Liver (tissue), 8 donors: ENCODE measurements at regions not wholly inside any gene's neighbourhood (a gene's known extent, or its start where the extent isn't known, plus 50 kb on each side); places are given as distances from the start of the nearest gene placed in this dataset.

Experiments used
- DNase-seq: peaks from one replicate; pipeline ENCODE4 v3.0.0-alpha.2; 2017; ENCODE audit warnings: low spot score
- H3K27ac ChIP-seq, 2 donors: one replicate each; pipeline ENCODE4 v1.7.0; 2013; ENCODE audit warnings: inconsistent platforms in 2 of 2, low read length in 2 of 2, control low read depth in 1 of 2, low read depth in 1 of 2, mild to moderate bottlenecking in 1 of 2
- H3K27me3 ChIP-seq, 4 donors: one replicate each; pipeline versions ENCODE4 v1.6.1 to v1.7.0; 2013; ENCODE audit warnings: low read length in 3 of 4, inconsistent platforms in 1 of 4, mild to moderate bottlenecking in 1 of 4, moderate library complexity in 1 of 4; ENCODE audit not compliant: control insufficient read depth in 4 of 4, insufficient read depth in 4 of 4
- H3K36me3 ChIP-seq, 4 donors: one replicate each; pipeline versions ENCODE4 v1.6.1 to v1.7.0; 2013; ENCODE audit warnings: low read length in 3 of 4, mild to moderate bottlenecking in 3 of 4, low read depth in 1 of 4, moderate library complexity in 1 of 4; ENCODE audit not compliant: control insufficient read depth in 4 of 4, insufficient read depth in 3 of 4
- H3K4me1 ChIP-seq, 4 donors: one replicate each; pipeline versions ENCODE4 v1.6.1 to v1.7.0; 2013; ENCODE audit warnings: low read length in 3 of 4, mild to moderate bottlenecking in 3 of 4, moderate library complexity in 1 of 4; ENCODE audit not compliant: control insufficient read depth in 4 of 4, insufficient read depth in 4 of 4
- H3K4me3 ChIP-seq, 3 donors: one replicate each; pipeline versions ENCODE4 v1.6.1 to v1.7.0; 2013; ENCODE audit warnings: low read length in 3 of 3, control low read depth in 1 of 3, low read depth in 1 of 3, mild to moderate bottlenecking in 1 of 3
- H3K9ac ChIP-seq, 2 donors: one replicate each; pipeline ENCODE4 v1.7.0; 2013; ENCODE audit warnings: low read length in 2 of 2, mild to moderate bottlenecking in 2 of 2, moderate library complexity in 2 of 2, control low read depth in 1 of 2, low read depth in 1 of 2
- H3K9me3 ChIP-seq, 4 donors: one replicate each; pipeline versions ENCODE4 v1.6.1 to v1.7.0; 2013; ENCODE audit warnings: low read length in 3 of 4; ENCODE audit not compliant: control insufficient read depth in 4 of 4
- EGR1 ChIP-seq, 2 donors: IDR thresholded peaks; 2 replicates each; pipeline ENCODE4 v1.6.1; 2016 to 2018; ENCODE audit warnings: antibody characterized with exemption in 2 of 2, low read depth in 2 of 2
- FOXA1 ChIP-seq: IDR thresholded peaks from 2 replicates; pipeline ENCODE4 v1.6.1; 2016; ENCODE audit warnings: antibody characterized with exemption
- GABPA ChIP-seq, 2 donors: IDR thresholded peaks in 1 of 2; conservative IDR thresholded peaks in 1 of 2; 2 replicates each; pipeline ENCODE4 v1.6.1; 2016; ENCODE audit warnings: antibody characterized with exemption in 2 of 2, mild to moderate bottlenecking in 1 of 2, moderate library complexity in 1 of 2
- HNF4A ChIP-seq, 2 donors: conservative IDR thresholded peaks; 2 replicates each; pipeline ENCODE4 v1.6.1; 2016; ENCODE audit warnings: antibody characterized with exemption in 2 of 2, mild to moderate bottlenecking in 2 of 2
- HNF4G ChIP-seq: IDR thresholded peaks from 2 replicates; pipeline ENCODE4 v1.6.1; 2016; ENCODE audit warnings: antibody characterized with exemption
- JUND ChIP-seq, 2 donors: IDR thresholded peaks; 2 replicates each; pipeline ENCODE4 v1.6.1; 2016; ENCODE audit warnings: antibody characterized with exemption in 2 of 2
- NR2F2 ChIP-seq: IDR thresholded peaks from 2 replicates; pipeline ENCODE4 v1.6.1; 2016; ENCODE audit warnings: antibody characterized with exemption
- RAD21 ChIP-seq, 2 donors: IDR thresholded peaks; 2 replicates each; pipeline ENCODE4 v1.6.1; 2016; ENCODE audit warnings: antibody characterized with exemption in 2 of 2, mild to moderate bottlenecking in 2 of 2
- RXRA ChIP-seq, 2 donors: IDR thresholded peaks; 2 replicates each; pipeline ENCODE4 v1.6.1; 2017 to 2018; ENCODE audit warnings: antibody characterized with exemption in 2 of 2, mild to moderate bottlenecking in 1 of 2
- TAF1 ChIP-seq: conservative IDR thresholded peaks from 2 replicates; pipeline ENCODE4 v1.6.1; 2016; ENCODE audit warnings: antibody characterized with exemption, mild to moderate bottlenecking
- YY1 ChIP-seq: IDR thresholded peaks from 2 replicates; pipeline ENCODE4 v1.6.1; 2016; ENCODE audit warnings: antibody characterized with exemption, mild to moderate bottlenecking
- WGBS: extraction: QIAGEN DNeasy Blood & Tissue Kit; methylation state at CpG from one replicate; pipeline ENCODE4 v1.1.7; 2013; 5-methylcytosine and 5-hydroxymethylcytosine counted together
- TF ChIP-seq, protein P1 (sequence below): IDR thresholded peaks from 2 replicates; pipeline ENCODE4 v1.6.1; 2016; ENCODE audit warnings: antibody characterized with exemption
- TF ChIP-seq, protein P2 (sequence below): fragments of 150-350 bp; IDR thresholded peaks from 2 replicates; pipeline ENCODE4 v1.5.1; 2017; ENCODE audit warnings: improper control_type of control experiment, low read depth, low read length; ENCODE audit not compliant: missing input control
- TF ChIP-seq, protein P3 (sequence below): IDR thresholded peaks from 2 replicates; pipeline ENCODE4 v1.6.1; 2016; ENCODE audit warnings: antibody characterized with exemption, mild to moderate bottlenecking
- TF ChIP-seq, protein P4 (sequence below): IDR thresholded peaks from 2 replicates; pipeline ENCODE4 v1.6.1; 2016; ENCODE audit warnings: antibody characterized with exemption
- TF ChIP-seq, protein P5 (sequence below): IDR thresholded peaks from 2 replicates; pipeline ENCODE4 v1.6.1; 2016; ENCODE audit warnings: antibody characterized with exemption
- donor health status: healthy.
- donor health status: healthy.
- donor health status: healthy.
- donor health status: healthy.
- donor health status: healthy.

DNA sequence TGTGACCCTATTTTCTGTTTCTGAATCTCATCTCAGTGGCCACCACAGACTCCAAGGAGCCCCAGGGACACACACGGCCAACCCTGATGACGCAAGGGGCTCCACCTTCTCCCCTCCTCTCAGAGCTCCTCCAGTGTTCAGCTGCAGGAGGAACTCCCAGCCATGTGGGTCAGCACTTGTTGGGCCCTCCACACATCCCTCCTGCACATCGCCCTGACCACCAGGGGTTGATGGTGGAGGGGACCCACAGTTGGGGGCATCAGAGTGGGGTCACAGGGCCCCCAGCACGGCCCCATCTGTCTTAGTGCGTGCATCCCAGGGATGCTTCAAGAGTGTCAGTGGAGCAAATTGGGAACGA lies 499.6 kb downstream of the BRD1 start:
- H3K27ac ChIP-seq, result peak overlapping the region in 1 of 2 donors; percentile 10
- WGBS, result 64% methylated on average over 6 of the region's 6 CpGs
- H3K27me3 ChIP-seq, result peaks cover 0 to 8% (median 1%) of the 10 kb centered on the region in 4 donors
- H3K9ac ChIP-seq, result no peak overlapping the region
- no peak overlapping the region for H3K4me3 ChIP-seq
- no peak for DNase-seq
- H3K4me1 ChIP-seq, result no peaks in the 10 kb centered on the region
- H3K36me3 ChIP-seq, result no peaks in the 10 kb centered on the region
- H3K9me3 ChIP-seq, result peaks cover 0 to 5% (median 2%) of the 10 kb centered on the region in 4 donors
- TF ChIP-seq RAD21 (IDR thresholded peaks at IDR 0.05) (no peak), YY1 (no peak), HNF4A (conservative IDR thresholded peaks at IDR 0.05) (no peak), FOXA1 (no peak), GABPA (IDR thresholded peaks at IDR 0.05 in 1 of 2, conservative IDR thresholded peaks at IDR 0.05 in 1 of 2) (no peak), NR2F2 (no peak), TAF1 (no peak), HNF4G (no peak), EGR1 (IDR thresholded peaks at IDR 0.05; ENCODE audit: low read depth in 2 of 2) (no peak), JUND (IDR thresholded peaks at IDR 0.05) (no peak)
- TF ChIP-seq, protein P1, sequence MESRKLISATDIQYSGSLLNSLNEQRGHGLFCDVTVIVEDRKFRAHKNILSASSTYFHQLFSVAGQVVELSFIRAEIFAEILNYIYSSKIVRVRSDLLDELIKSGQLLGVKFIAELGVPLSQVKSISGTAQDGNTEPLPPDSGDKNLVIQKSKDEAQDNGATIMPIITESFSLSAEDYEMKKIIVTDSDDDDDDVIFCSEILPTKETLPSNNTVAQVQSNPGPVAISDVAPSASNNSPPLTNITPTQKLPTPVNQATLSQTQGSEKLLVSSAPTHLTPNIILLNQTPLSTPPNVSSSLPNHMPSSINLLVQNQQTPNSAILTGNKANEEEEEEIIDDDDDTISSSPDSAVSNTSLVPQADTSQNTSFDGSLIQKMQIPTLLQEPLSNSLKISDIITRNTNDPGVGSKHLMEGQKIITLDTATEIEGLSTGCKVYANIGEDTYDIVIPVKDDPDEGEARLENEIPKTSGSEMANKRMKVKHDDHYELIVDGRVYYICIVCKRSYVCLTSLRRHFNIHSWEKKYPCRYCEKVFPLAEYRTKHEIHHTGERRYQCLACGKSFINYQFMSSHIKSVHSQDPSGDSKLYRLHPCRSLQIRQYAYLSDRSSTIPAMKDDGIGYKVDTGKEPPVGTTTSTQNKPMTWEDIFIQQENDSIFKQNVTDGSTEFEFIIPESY, result no peak
- TF ChIP-seq, protein P2, sequence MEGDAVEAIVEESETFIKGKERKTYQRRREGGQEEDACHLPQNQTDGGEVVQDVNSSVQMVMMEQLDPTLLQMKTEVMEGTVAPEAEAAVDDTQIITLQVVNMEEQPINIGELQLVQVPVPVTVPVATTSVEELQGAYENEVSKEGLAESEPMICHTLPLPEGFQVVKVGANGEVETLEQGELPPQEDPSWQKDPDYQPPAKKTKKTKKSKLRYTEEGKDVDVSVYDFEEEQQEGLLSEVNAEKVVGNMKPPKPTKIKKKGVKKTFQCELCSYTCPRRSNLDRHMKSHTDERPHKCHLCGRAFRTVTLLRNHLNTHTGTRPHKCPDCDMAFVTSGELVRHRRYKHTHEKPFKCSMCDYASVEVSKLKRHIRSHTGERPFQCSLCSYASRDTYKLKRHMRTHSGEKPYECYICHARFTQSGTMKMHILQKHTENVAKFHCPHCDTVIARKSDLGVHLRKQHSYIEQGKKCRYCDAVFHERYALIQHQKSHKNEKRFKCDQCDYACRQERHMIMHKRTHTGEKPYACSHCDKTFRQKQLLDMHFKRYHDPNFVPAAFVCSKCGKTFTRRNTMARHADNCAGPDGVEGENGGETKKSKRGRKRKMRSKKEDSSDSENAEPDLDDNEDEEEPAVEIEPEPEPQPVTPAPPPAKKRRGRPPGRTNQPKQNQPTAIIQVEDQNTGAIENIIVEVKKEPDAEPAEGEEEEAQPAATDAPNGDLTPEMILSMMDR, result no peak
- TF ChIP-seq, protein P3, sequence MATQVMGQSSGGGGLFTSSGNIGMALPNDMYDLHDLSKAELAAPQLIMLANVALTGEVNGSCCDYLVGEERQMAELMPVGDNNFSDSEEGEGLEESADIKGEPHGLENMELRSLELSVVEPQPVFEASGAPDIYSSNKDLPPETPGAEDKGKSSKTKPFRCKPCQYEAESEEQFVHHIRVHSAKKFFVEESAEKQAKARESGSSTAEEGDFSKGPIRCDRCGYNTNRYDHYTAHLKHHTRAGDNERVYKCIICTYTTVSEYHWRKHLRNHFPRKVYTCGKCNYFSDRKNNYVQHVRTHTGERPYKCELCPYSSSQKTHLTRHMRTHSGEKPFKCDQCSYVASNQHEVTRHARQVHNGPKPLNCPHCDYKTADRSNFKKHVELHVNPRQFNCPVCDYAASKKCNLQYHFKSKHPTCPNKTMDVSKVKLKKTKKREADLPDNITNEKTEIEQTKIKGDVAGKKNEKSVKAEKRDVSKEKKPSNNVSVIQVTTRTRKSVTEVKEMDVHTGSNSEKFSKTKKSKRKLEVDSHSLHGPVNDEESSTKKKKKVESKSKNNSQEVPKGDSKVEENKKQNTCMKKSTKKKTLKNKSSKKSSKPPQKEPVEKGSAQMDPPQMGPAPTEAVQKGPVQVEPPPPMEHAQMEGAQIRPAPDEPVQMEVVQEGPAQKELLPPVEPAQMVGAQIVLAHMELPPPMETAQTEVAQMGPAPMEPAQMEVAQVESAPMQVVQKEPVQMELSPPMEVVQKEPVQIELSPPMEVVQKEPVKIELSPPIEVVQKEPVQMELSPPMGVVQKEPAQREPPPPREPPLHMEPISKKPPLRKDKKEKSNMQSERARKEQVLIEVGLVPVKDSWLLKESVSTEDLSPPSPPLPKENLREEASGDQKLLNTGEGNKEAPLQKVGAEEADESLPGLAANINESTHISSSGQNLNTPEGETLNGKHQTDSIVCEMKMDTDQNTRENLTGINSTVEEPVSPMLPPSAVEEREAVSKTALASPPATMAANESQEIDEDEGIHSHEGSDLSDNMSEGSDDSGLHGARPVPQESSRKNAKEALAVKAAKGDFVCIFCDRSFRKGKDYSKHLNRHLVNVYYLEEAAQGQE, result no peak

DNA sequence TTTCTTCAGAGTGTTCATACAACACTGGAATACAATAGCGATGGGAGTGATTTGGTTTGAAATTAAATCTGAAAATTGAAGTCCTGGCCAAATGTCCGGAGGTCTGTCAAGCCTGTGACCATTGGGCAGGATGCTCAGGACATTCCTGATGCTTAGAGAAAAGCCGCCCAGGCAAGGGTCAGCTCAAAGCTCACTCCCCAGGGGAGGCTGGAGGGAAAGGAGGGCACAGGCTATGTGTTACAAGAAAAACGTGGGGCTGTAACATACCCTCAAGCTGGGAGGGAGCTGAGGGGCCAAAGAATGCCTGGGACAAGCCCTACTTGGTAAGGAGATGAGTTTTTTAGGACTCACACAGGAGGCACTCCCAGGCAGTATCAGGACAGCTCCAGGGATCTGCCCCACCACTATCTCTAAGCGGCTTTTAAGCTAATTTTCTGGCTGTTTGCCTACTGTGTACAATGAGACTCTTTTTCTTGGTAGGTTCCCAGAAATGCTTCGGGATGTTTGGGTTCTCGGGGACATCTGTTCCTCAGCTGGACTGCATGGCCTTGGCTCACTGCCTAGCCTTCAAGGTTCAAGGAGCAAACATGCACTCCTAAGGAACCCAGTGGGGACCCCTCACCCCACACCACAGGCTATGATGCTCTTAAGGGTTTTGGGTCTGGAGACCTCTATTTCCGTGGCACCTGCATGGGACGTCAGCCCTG lies 500.1 kb downstream of the BRD1 start:
- Histone ChIP-seq H3K27me3 (peaks cover 0 to 8% (median 1%) of the 10 kb centered on the region in 4 donors), H3K4me1 (no peaks in the 10 kb centered on the region), H3K9ac (no peak overlapping the region), H3K9me3 (peaks cover 0 to 5% (median 2%) of the 10 kb centered on the region in 4 donors), H3K27ac (no peak overlapping the region), H3K4me3 (no peak overlapping the region), H3K36me3 (no peaks in the 10 kb centered on the region)
- WGBS, result 73% methylated on average over 9 of the region's 9 CpGs
- DNase-seq, result no peak
- TF ChIP-seq GABPA (IDR thresholded peaks at IDR 0.05 in 1 of 2, conservative IDR thresholded peaks at IDR 0.05 in 1 of 2), result no peak
- TF ChIP-seq, protein P1, result no peak
- TF ChIP-seq EGR1 (IDR thresholded peaks at IDR 0.05; ENCODE audit: low read depth in 2 of 2), result no peak
- no peak for TF ChIP-seq FOXA1
- no peak for TF ChIP-seq TAF1
- TF ChIP-seq, protein P4, sequence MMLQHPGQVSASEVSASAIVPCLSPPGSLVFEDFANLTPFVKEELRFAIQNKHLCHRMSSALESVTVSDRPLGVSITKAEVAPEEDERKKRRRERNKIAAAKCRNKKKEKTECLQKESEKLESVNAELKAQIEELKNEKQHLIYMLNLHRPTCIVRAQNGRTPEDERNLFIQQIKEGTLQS, result no peak
- TF ChIP-seq RXRA (IDR thresholded peaks at IDR 0.05), result peak in 1 of 2 donors; percentile 31
- no peak for TF ChIP-seq HNF4G
- no peak for TF ChIP-seq JUND (IDR thresholded peaks at IDR 0.05)
- TF ChIP-seq, protein P2, result no peak
- TF ChIP-seq, protein P5, sequence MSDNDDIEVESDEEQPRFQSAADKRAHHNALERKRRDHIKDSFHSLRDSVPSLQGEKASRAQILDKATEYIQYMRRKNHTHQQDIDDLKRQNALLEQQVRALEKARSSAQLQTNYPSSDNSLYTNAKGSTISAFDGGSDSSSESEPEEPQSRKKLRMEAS, result no peak
